H1 (cell line): ENCODE measurements at regions not wholly inside any gene's neighbourhood (a gene's known extent, or its start where the extent isn't known, plus 50 kb on each side); places are given as distances from the start of the nearest gene placed in this dataset.

Source experiments
- CTCF ChIA-PET: fragments of 300-600 bp; sonication (Branson Sonifier 250); formaldehyde crosslinking; loops from one replicate; lab custom pipeline; 2021; ENCODE audit not compliant: partially characterized antibody; lab: Charles Lee
- POLR2A ChIA-PET: fragments of 300-600 bp; sonication (Branson Sonifier 250); formaldehyde crosslinking; loops from one replicate; lab custom pipeline; 2021; ENCODE audit warnings: inconsistent platforms; ENCODE audit not compliant: partially characterized antibody; lab: Charles Lee
- DNase-seq, 2 experiments: peaks; one replicate each; pipeline versions ENCODE4 v3.0.0 to v3.0.0-alpha.2; 2010 to 2022; ENCODE audit warnings: low spot score in 2 of 2, low read depth in 1 of 2, mixed read lengths in 1 of 2
- FAIRE-seq: peaks from 2 replicates; lab custom pipeline; 2011; peaks lifted over from hg19 to GRCh38; lab: Jason Lieb, UNC
- H2AFZ ChIP-seq: 2 replicates; pipeline ENCODE4 v1.8.1; 2012; ENCODE audit warnings: low read length, inconsistent platforms
- H2AK5ac ChIP-seq: 2 replicates; pipeline ENCODE4 v1.6.1; 2013; ENCODE audit warnings: low read depth, low read length
- H2BK120ac ChIP-seq: replicated peaks from 2 replicates; pipeline ENCODE3; 2013; ENCODE audit warnings: low read depth, low read length, inconsistent platforms
- H2BK12ac ChIP-seq: 2 replicates; pipeline ENCODE4 v1.6.1; 2013; ENCODE audit warnings: low read depth, low read length
- H2BK15ac ChIP-seq: 2 replicates; pipeline ENCODE4 v1.6.1; 2013; ENCODE audit warnings: low read length
- H2BK20ac ChIP-seq: 2 replicates; pipeline ENCODE4 v1.6.1; 2013; ENCODE audit warnings: low read length
- H2BK5ac ChIP-seq: 2 replicates; pipeline ENCODE4 v1.6.1; 2013; ENCODE audit warnings: low read depth, low read length
- H3K14ac ChIP-seq: 2 replicates; pipeline ENCODE4 v1.6.1; 2013; ENCODE audit warnings: inconsistent platforms; ENCODE audit not compliant: insufficient read length
- H3K18ac ChIP-seq: 2 replicates; pipeline ENCODE4 v1.6.1; 2013; ENCODE audit warnings: low read length; ENCODE audit errors: extremely low read depth
- H3K23ac ChIP-seq: 2 replicates; pipeline ENCODE4 v1.6.1; 2013; ENCODE audit warnings: inconsistent platforms; ENCODE audit not compliant: insufficient read length
- H3K23me2 ChIP-seq: 2 replicates; pipeline ENCODE4 v1.6.1; 2013; ENCODE audit warnings: low read depth, low read length
- H3K27ac ChIP-seq: 2 replicates; pipeline ENCODE4 v1.6.1; 2011; ENCODE audit warnings: low read depth, low read length, inconsistent platforms
- H3K27me3 ChIP-seq, 4 experiments: replicated peaks in 1 of 4; 1 replicate in 1 of 4; 2 replicates in 3 of 4; pipeline versions ENCODE4 v1.6.1 to v1.8.1; 2011 to 2013; ENCODE audit warnings: low read length in 3 of 4, mild to moderate bottlenecking in 3 of 4, inconsistent platforms in 2 of 4, mixed read lengths in 2 of 4, moderate library complexity in 1 of 4; ENCODE audit not compliant: control insufficient read depth in 3 of 4, insufficient read depth in 3 of 4; ENCODE audit errors: extremely low read depth in 1 of 4
- H3K36me3 ChIP-seq, 4 experiments: 2 replicates each; pipeline versions ENCODE4 v1.6.1 to v1.8.1; 2011 to 2013; ENCODE audit warnings: mild to moderate bottlenecking in 4 of 4, low read length in 3 of 4, moderate library complexity in 2 of 4, control low read depth in 1 of 4, inconsistent platforms in 1 of 4; ENCODE audit not compliant: insufficient read depth in 4 of 4, control insufficient read depth in 2 of 4
- H3K4ac ChIP-seq: replicated peaks from 2 replicates; pipeline ENCODE3; 2013; ENCODE audit warnings: low read length, low read depth, mixed read lengths, inconsistent platforms; ENCODE audit not compliant: insufficient read length
- H3K4me1 ChIP-seq, 4 experiments: replicated peaks in 1 of 4; 1 replicate in 1 of 4; 2 replicates in 3 of 4; pipeline versions ENCODE4 v1.6.1 to v1.8.1; 2011 to 2013; ENCODE audit warnings: low read length in 3 of 4, inconsistent platforms in 2 of 4, mixed read lengths in 1 of 4; ENCODE audit not compliant: insufficient read depth in 4 of 4, control insufficient read depth in 3 of 4
- H3K4me2 ChIP-seq, 2 experiments: 2 replicates each; pipeline versions ENCODE4 v1.6.1 to v1.8.1; 2011 to 2013; ENCODE audit warnings: low read depth in 2 of 2, low read length in 2 of 2, control low read depth in 1 of 2, inconsistent platforms in 1 of 2, mild to moderate bottlenecking in 1 of 2; ENCODE audit not compliant: insufficient read depth in 1 of 2
- H3K4me3 ChIP-seq, 4 experiments: fragments of 200-600, 300-600 bp in 1 of 4; sonication (generic), shearing (Covaris generic), sonication (Bioruptor Twin) in 1 of 4; 2 replicates each; pipeline versions ENCODE4 v1.5.1 to v1.8.1; 2011 to 2016; ENCODE audit warnings: low read length in 4 of 4, low read depth in 3 of 4, control low read depth in 2 of 4, inconsistent platforms in 2 of 4, mild to moderate bottlenecking in 2 of 4, mixed read lengths in 1 of 4, moderate library complexity in 1 of 4; ENCODE audit not compliant: insufficient read depth in 2 of 4; ENCODE audit errors: extremely low read depth in 1 of 4
- H3K56ac ChIP-seq: replicated peaks from 2 replicates; pipeline ENCODE3; 2013; ENCODE audit warnings: low read depth, mild to moderate bottlenecking, mixed read lengths, low read length, inconsistent platforms; ENCODE audit not compliant: insufficient read length
- H3K79me1 ChIP-seq: 2 replicates; pipeline ENCODE4 v1.6.1; 2013; ENCODE audit warnings: low read depth, low read length, control low read depth
- H3K79me2 ChIP-seq, 2 experiments: 2 replicates each; pipeline versions ENCODE4 v1.6.1 to v1.8.1; 2012 to 2013; ENCODE audit warnings: low read length in 2 of 2, mild to moderate bottlenecking in 2 of 2, inconsistent platforms in 1 of 2; ENCODE audit not compliant: insufficient read depth in 2 of 2, control insufficient read depth in 1 of 2
- H3K9ac ChIP-seq, 4 experiments: replicated peaks in 1 of 4; 1 replicate in 1 of 4; 2 replicates in 3 of 4; pipeline versions ENCODE4 v1.6.1 to v1.8.1; 2011 to 2013; ENCODE audit warnings: low read depth in 3 of 4, low read length in 3 of 4, control low read depth in 2 of 4, mild to moderate bottlenecking in 2 of 4, moderate library complexity in 2 of 4, inconsistent platforms in 1 of 4; ENCODE audit errors: extremely low read depth in 1 of 4
- H3K9me3 ChIP-seq, 2 experiments: 2 replicates each; pipeline versions ENCODE4 v1.6.1 to v1.8.1; 2012 to 2013; ENCODE audit warnings: mild to moderate bottlenecking in 2 of 2, moderate library complexity in 2 of 2, control low read depth in 1 of 2, inconsistent platforms in 1 of 2, low read depth in 1 of 2, low read length in 1 of 2, mixed read lengths in 1 of 2; ENCODE audit not compliant: insufficient read depth in 2 of 2
- H4K20me1 ChIP-seq, 2 experiments: replicated peaks in 1 of 2; 2 replicates each; pipeline versions ENCODE3 to v1.8.1; 2011 to 2013; ENCODE audit warnings: inconsistent platforms in 2 of 2, low read length in 2 of 2, mild to moderate bottlenecking in 1 of 2; ENCODE audit not compliant: insufficient read depth in 2 of 2, control insufficient read depth in 1 of 2
- H4K5ac ChIP-seq: 2 replicates; pipeline ENCODE4 v1.6.1; 2013; ENCODE audit warnings: low read length, low read depth, mixed read lengths, inconsistent platforms; ENCODE audit not compliant: insufficient read length
- H4K8ac ChIP-seq: 2 replicates; pipeline ENCODE4 v1.8.0; 2013; ENCODE audit warnings: mild to moderate bottlenecking, moderate library complexity, low read length, inconsistent platforms; ENCODE audit not compliant: insufficient read depth; ENCODE audit errors: extremely low read depth
- H4K91ac ChIP-seq: replicated peaks from 2 replicates; pipeline ENCODE3; 2013; ENCODE audit warnings: low read length, mixed read lengths, inconsistent platforms; ENCODE audit not compliant: insufficient read length
- BCL11A ChIP-seq, 2 experiments: IDR thresholded peaks; one replicate each; pipeline ENCODE4 v1.6.1; 2011; ENCODE audit warnings: low read depth in 2 of 2, low read length in 2 of 2, mild to moderate bottlenecking in 2 of 2
- CHD2 ChIP-seq: IDR thresholded peaks from 2 replicates; pipeline ENCODE4 v1.6.1; 2012; ENCODE audit warnings: low read length, improper control_type of control experiment
- EGR1 ChIP-seq: IDR thresholded peaks from 2 replicates; pipeline ENCODE4 v1.6.1; 2011; ENCODE audit warnings: low read depth, low read length, borderline replicate concordance
- JUN ChIP-seq: IDR thresholded peaks from 2 replicates; pipeline ENCODE4 v1.6.1; 2011; ENCODE audit warnings: low read depth, mild to moderate bottlenecking, improper control_type of control experiment, low read length
- JUND ChIP-seq: IDR thresholded peaks from 2 replicates; pipeline ENCODE4 v1.6.1; 2011; ENCODE audit warnings: mild to moderate bottlenecking, improper control_type of control experiment, low read length
- KDM5A ChIP-seq: fragments of 200-600 bp; IDR thresholded peaks from 2 replicates; pipeline ENCODE4 v1.7.1; 2012; ENCODE audit warnings: mild to moderate bottlenecking, low read length, inconsistent platforms, mixed read lengths
- NANOG ChIP-seq: IDR thresholded peaks from 2 replicates; pipeline ENCODE4 v1.6.1; 2011; ENCODE audit warnings: low read length, low read depth, mild to moderate bottlenecking, inconsistent platforms; ENCODE audit not compliant: insufficient read depth, poor library complexity, severe bottlenecking
- RAD21 ChIP-seq, 2 experiments: IDR thresholded peaks in 1 of 2; conservative IDR thresholded peaks in 1 of 2; 2 replicates each; pipeline ENCODE4 v1.6.1; 2011; ENCODE audit warnings: low read depth in 2 of 2, low read length in 2 of 2, improper control_type of control experiment in 1 of 2, inconsistent platforms in 1 of 2, mild to moderate bottlenecking in 1 of 2, moderate library complexity in 1 of 2
- SP4 ChIP-seq: IDR thresholded peaks from 2 replicates; pipeline ENCODE4 v1.6.1; 2012; ENCODE audit warnings: low read length, inconsistent platforms
- TCF12 ChIP-seq: IDR thresholded peaks from 2 replicates; pipeline ENCODE4 v1.6.1; 2011; ENCODE audit warnings: low read depth, mild to moderate bottlenecking, low read length
- WGBS, 2 experiments: shearing (Covaris generic) in 1 of 2; methylation state at CpG; one replicate each; pipeline versions ENCODE4 v1.1.6 to v1.1.7; 2013 to 2015; ENCODE audit warnings: low lambda C conversion rate in 2 of 2, mixed read lengths in 2 of 2, inconsistent platforms in 1 of 2, low coverage in 1 of 2, missing lambda C conversion rate in 1 of 2; ENCODE audit not compliant: insufficient replicate concordance in 2 of 2, insufficient coverage in 1 of 2, insufficient read length in 1 of 2; ENCODE audit errors: extremely low coverage in 1 of 2, missing lambda C conversion rate in 1 of 2; 5-methylcytosine and 5-hydroxymethylcytosine counted together
- TF ChIP-seq, protein P1 (sequence below): IDR thresholded peaks from 2 replicates; pipeline ENCODE4 v1.6.1; 2012; ENCODE audit warnings: inconsistent platforms
- TF ChIP-seq, protein P2 (sequence below): IDR thresholded peaks from 2 replicates; pipeline ENCODE4 v1.6.1; 2011; ENCODE audit warnings: low read depth, mild to moderate bottlenecking, low read length; ENCODE audit not compliant: insufficient read depth
- TF ChIP-seq, protein P3 (sequence below): IDR thresholded peaks from 2 replicates; pipeline ENCODE4 v1.6.1; 2012; ENCODE audit warnings: inconsistent platforms

DNA sequence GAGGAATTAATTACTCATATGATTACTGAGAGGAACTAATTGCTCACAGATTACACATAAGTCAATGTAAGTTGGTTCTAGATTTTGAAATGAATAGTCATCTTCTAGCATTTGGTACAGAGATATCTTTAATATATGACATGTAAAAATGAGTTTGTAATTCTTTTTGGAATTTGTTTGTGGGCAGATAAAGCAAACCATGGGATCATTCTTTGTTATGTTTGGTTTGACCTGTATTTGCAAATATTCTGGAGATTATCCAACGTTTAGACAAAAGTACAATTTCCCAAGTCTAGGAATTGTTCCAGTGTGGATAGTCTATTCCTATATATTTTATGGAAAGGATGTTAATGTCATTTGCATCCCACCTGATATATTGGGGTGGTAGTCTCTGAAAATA lies 309.6 kb upstream of the EDNRB start:
- Histone ChIP-seq H4K20me1 (no peaks in the 10 kb centered on the region), H4K5ac (no peak overlapping the region), H4K8ac (no peak overlapping the region), H2AK5ac (no peak overlapping the region), H4K91ac (no peak overlapping the region), H2BK5ac (no peak overlapping the region), H3K79me2 (no peaks in the 10 kb centered on the region), H3K18ac (no peak overlapping the region), H3K36me3 (no peaks in the 10 kb centered on the region), H2BK120ac (no peak overlapping the region), H3K9ac (no peak overlapping the region), H3K23me2 (no peaks in the 10 kb centered on the region), H3K27ac (no peak overlapping the region), H2BK20ac (no peak overlapping the region), H3K23ac (no peak overlapping the region), H3K4ac (no peak overlapping the region), H3K9me3 (no peaks in the 10 kb centered on the region), H3K4me1 (no peaks in the 10 kb centered on the region), H3K56ac (no peak overlapping the region), H3K14ac (no peak overlapping the region), H2BK12ac (no peak overlapping the region), H2AFZ (no peak overlapping the region), H3K4me3 (no peak overlapping the region), H2BK15ac (no peak overlapping the region), H3K27me3 (peaks cover 0 to 1% (median 0%) of the 10 kb centered on the region in 4 experiments; a peak in 1 of 7 replicates), H3K79me1 (no peaks in the 10 kb centered on the region), H3K4me2 (no peak overlapping the region)
- DNase-seq (no peak), FAIRE-seq (no peak)
- 73% methylated on average over 1 of the region's 1 CpG; no CpG with 5 or more reads in 1 of the 2 experiments for WGBS, 2 experiments
- ChIA-PET CTCF (interaction anchor here (2.9 kb wide), 1 partner anchor 12 kb away, joined by 10 read pairs; no protein-coding TSS in a partner anchor), POLR2A (no interaction called here)
- TF ChIP-seq RAD21 (IDR thresholded peaks at IDR 0.05 in 1 of 2, conservative IDR thresholded peaks at IDR 0.05 in 1 of 2; ENCODE audit: low read depth in 2 of 2, low read length in 2 of 2) (no peak), CHD2 (no peak), JUND (no peak), TCF12 (no peak), JUN (no peak), NANOG (no peak), EGR1 (no peak), KDM5A (no peak), BCL11A (IDR thresholded peaks at IDR 0.05; ENCODE audit: low read depth in 2 of 2, low read length in 2 of 2) (no peak), SP4 (no peak)
- TF ChIP-seq, protein P1, sequence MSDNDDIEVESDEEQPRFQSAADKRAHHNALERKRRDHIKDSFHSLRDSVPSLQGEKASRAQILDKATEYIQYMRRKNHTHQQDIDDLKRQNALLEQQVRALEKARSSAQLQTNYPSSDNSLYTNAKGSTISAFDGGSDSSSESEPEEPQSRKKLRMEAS: no peak
- TF ChIP-seq, protein P2, sequence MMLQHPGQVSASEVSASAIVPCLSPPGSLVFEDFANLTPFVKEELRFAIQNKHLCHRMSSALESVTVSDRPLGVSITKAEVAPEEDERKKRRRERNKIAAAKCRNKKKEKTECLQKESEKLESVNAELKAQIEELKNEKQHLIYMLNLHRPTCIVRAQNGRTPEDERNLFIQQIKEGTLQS: no peak
- TF ChIP-seq, protein P3, sequence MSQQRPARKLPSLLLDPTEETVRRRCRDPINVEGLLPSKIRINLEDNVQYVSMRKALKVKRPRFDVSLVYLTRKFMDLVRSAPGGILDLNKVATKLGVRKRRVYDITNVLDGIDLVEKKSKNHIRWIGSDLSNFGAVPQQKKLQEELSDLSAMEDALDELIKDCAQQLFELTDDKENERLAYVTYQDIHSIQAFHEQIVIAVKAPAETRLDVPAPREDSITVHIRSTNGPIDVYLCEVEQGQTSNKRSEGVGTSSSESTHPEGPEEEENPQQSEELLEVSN: no peak
